ENCODE measurements at regions not wholly inside any gene's neighbourhood (a gene's known extent, or its start where the extent isn't known, plus 50 kb on each side); places are given as distances from the start of the nearest gene placed in this dataset.
"Not testable (repeated sequence)": the region's sequence is repeated elsewhere in the genome, so short reads cannot be mapped to it uniquely, and the experiment has no call there.

DNA sequence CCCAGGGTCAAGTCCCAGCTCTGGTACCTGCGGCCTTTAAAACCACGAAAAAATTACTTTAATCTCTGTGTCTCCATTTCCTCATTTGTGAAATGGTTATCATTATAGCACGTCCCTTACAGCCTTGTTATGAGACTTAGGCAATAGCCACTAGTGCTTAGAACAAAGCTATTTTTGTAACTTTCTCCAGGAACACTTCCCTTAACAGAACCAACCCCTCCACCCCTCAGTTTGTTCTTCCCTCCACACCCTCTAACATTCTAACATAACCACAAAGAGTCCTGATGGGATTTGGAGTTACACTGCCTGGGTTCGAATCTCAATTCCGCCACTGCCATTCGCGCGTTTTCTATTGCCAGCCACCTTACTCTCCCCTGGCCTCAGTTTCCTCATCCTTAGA is 2777.4 kb upstream of the TPTE start:
- DNase-seq; intact Hi-C loops (cut with DNase I): not testable (repeated sequence)

GRCh38 chr21:7744406-7745099 is 2776.8 kb upstream of the TPTE start:
- DNase-seq; intact Hi-C loops (cut with DNase I): not testable (repeated sequence)

GRCh38 chr21:7745100-7745450 is 2776.3 kb upstream of the TPTE start:
- intact Hi-C loops (cut with DNase I); DNase-seq: not testable (repeated sequence)

GRCh38 chr21:7747964-7748363 is 2773.4 kb upstream of the TPTE start:
- intact Hi-C loops (cut with DNase I); DNase-seq: not testable (repeated sequence)

GRCh38 chr21:7752611-7753010 is 2768.8 kb upstream of the TPTE start:
- DNase-seq; intact Hi-C loops (cut with DNase I): not testable (repeated sequence)

DNA sequence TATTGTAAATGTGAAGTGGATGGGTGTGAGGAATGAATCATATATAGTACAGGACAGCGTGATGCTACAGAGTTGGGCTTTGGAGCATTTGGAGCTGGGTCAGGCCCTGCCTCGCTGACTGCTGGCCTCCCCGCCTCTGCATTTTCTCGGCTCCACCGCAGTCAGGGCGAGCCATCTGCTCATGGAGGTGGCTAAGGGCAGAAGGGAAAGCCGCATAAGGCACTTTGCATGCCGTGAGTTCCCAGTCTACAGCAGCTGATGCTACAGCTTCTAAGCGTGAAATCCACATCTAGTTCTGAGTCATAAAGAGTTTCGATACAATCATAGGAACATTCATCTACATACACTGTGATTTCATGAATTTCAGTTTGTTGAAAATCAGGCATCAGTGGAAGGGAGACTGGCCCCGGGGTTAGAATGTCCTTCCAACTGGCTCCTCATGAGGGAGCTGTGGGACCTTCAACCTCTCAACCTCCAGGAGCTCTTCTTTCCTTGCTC is 2768.0 kb upstream of the TPTE start:
- intact Hi-C loops (cut with DNase I) = not testable (repeated sequence)
- peak in 7 of 10 donors; percentile 2 to 74 (median 9) for DNase-seq

DNA sequence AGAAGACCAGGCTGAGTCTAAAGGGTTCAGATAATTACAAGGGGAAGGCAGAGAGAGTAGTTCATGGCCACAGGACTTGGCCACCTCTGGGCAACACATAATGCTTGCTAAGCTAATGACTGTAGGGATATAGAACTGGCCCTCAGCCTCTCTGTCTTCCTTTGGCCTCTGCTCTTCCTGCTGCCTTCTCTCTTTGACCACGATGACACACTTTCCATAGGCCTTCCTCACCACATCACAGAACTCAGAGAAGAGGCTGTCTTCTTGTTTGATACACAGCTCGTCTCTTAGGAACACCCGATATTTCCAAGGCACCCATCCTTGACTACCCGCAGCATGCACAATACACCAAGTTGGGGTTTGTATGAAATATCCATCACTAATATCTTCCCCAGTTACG is 2751.4 kb upstream of the TPTE start:
- intact Hi-C loops (cut with DNase I); DNase-seq: not testable (repeated sequence)

DNA sequence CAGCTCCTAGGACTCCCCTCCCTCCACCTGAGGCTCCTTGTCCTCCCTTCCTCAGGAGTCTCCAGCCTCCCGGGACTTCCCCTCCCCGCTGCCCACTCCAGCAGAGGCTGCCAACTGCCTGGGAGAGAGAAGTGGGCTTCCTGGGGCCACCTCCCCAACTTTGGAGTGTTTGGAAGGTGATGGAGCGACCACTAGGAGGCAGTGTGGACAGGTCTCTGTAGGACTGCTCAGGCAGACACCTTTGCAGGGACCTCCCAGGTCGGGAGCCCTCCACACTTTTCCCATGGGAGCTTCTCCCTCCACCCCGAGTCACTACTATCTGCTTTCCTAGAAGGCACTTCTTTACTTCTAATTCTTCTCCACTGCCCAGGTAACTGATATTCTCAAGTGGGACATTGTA is 2747.2 kb upstream of the TPTE start:
- intact Hi-C loops (cut with DNase I) = not testable (repeated sequence)

DNA sequence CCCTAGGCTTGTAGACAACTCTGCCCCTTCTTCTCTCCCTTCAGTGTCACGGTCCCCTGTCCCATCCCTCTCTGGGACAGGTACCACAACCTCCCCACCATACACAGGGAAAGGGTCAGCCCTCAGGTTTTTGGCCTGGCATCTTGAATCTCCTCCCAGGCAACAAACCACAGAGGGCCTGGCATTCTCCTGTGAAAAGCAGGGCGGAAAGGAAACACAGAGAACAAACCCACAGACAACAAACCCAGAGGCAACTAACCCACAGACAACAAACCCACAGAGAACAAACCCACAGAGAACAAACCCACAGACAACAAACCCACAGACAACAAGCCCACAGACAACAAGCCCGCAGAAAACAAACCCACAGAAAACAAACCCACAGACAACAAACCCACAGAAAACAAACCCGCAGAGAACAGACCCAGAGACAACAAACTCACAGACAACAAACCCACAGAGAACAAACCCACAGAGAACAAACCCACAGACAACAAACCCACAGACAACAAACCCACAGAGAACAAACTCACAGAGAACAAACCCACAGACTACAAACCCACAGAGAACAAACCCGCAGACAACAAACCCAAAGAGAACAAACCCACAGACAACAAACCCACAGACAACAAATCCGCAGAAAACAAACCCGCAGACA is 2745.9 kb upstream of the TPTE start:
- intact Hi-C loops (cut with DNase I); DNase-seq: not testable (repeated sequence)

More for the DNA sequence above, 2747.2 kb upstream of the TPTE start:
- not testable (repeated sequence) for DNase-seq

DNA sequence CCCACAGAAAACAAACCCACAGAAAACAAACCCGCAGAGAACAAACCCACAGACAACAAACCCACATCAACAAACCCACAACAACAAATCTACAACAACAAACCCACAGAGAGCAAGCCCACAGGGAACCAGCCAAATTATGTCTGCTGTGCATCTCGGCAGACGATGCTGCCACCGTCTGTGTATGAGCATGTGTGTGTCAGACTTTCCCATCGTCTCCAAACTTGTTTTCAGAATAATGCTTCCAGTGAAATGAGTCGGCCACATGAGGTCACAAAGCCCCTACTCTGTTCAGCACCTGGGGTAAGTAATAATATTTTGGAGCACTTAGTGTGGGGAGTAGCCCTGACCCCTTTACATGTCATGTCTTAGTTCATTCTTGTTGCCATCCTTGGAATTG is 2745.3 kb upstream of the TPTE start:
- DNase-seq; intact Hi-C loops (cut with DNase I): not testable (repeated sequence)

DNA sequence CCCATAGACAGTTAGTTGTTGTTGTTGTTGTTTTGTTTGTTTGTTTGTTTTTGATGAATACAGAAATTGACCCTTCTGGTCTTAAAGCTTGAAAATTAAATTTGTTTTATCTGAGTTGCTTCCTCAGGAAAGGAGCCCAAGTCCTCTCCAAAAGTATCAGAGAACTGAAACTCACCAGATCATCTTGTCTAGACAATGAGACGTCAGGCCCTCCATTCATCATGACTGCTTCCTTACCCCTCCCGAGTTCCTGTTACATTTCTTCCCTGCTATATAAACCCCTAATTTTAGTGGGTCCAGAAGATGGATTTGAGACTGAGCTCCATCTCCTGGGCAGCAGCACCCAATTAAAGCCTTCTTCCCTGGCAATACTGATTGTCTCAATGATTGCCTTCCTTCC is 2744.8 kb upstream of the TPTE start:
- intact Hi-C loops (cut with DNase I) = not testable (repeated sequence)

DNA sequence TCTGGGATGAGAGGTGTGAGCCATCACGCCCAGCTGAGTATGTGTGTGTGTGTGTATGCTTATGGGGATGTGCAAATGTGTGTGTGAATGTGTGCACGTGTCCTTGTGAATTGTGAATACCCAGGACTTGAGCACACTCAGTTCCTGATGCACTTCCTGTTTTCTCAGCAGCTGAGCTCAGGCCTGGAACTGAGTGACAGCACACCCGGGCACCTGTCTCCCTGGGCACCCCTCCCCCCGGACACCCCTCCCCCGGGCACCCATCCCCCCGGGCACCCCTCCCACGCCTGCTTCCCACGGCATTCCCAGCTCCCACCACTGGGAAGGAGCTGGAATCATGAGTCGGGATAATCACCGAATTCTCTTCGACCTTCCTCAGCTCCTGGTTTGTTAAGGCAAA is 2744.1 kb upstream of the TPTE start:
- peak in 1 of 10 donors; percentile 7 for DNase-seq
- intact Hi-C loops (cut with DNase I) = not testable (repeated sequence)

More for the DNA sequence above, 2744.8 kb upstream of the TPTE start:
- DNase-seq = not testable (repeated sequence)

DNA sequence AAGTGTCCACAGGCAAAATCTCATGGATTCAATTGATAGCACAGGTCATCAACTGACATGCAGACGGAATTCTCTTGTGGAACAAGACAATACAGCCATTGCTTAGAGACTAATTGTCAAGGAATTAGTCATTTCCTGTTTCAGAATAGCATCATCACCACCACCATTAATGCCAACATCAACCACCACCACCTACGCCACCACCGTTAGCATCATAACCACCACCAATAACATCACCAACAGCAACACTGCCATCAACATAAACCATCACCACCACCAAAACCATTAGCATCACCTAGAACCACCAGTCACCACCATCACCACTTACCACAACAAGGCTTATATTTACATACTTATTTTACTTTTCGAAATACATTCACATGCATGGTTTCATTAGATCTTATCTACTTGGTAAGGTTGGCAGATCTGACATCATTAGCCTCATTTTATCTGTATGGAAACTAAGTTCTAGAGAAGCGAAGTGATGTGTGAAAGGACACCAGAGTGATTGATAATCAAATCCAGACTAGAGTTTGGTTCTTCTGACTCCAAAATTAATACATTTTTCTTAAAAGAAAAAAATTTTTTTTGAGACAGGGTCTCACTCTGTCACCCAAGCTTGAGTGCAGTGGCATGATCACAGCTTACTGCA is 2733.8 kb upstream of the TPTE start:
- intact Hi-C loops (cut with DNase I) = not testable (repeated sequence)

GRCh38 chr21:7793797-7794196 is 2727.6 kb upstream of the TPTE start:
- intact Hi-C loops (cut with DNase I); DNase-seq: not testable (repeated sequence)

More for the DNA sequence above, 2733.8 kb upstream of the TPTE start:
- not testable (repeated sequence) for DNase-seq

- DNase-seq; intact Hi-C loops (cut with DNase I): not testable (repeated sequence)
These were observed 2724.1 kb upstream of the TPTE start for GRCh38 chr21:7797328-7797727.

GRCh38 chr21:7798446-7798845 is 2722.9 kb upstream of the TPTE start:
- intact Hi-C loops (cut with DNase I) = not testable (repeated sequence)
- DNase-seq = peak in 3 of 10 donors; percentile 1 to 18 (median 18)

GRCh38 chr21:7799697-7800096 is 2721.7 kb upstream of the TPTE start:
- intact Hi-C loops (cut with DNase I); DNase-seq: not testable (repeated sequence)

GRCh38 chr21:7813475-7813874 is 2707.9 kb upstream of the TPTE start:
- intact Hi-C loops (cut with DNase I); DNase-seq: not testable (repeated sequence)

- DNase-seq; intact Hi-C loops (cut with DNase I): not testable (repeated sequence)
These were observed 2704.4 kb upstream of the TPTE start for GRCh38 chr21:7817013-7817412.

GRCh38 chr21:7819301-7819700 is 2702.1 kb upstream of the TPTE start:
- intact Hi-C loops (cut with DNase I) = not testable (repeated sequence)
- peak in 2 of 10 donors; percentile 13 to 24 for DNase-seq

- intact Hi-C loops (cut with DNase I); DNase-seq: not testable (repeated sequence)
These were observed 2695.8 kb upstream of the TPTE start for GRCh38 chr21:7825627-7826026.

Data from posterior cingulate gyrus (tissue), 11 donors.